Right lobe of liver (tissue), 4 donors: ENCODE measurements at regions not wholly inside any gene's neighbourhood (a gene's known extent, or its start where the extent isn't known, plus 50 kb on each side); places are given as distances from the start of the nearest gene placed in this dataset.

Source experiments
- POLR2A ChIP-seq: fragments of 450-650 bp; IDR thresholded peaks from one replicate; pipeline ENCODE4 v1.6.1; 2017; ENCODE audit warnings: antibody characterized with exemption, mild to moderate bottlenecking
- TF ChIP-seq, protein P1 (sequence below), 4 donors: fragments of 200-600 bp in 3 of 4; fragments of 450-650 bp in 1 of 4; IDR thresholded peaks; one replicate each; pipeline versions ENCODE4 v1.5.1 to v1.8.0; 2016 to 2022; ENCODE audit warnings: antibody characterized with exemption in 4 of 4, mild to moderate bottlenecking in 2 of 4
- donor health status: DM: no; HTN: no; CAD: no.
- donor health status: DM: no; HTN: no; CAD: no.
- donor health status: DM: no; HTN: yes; CAD: no.

DNA sequence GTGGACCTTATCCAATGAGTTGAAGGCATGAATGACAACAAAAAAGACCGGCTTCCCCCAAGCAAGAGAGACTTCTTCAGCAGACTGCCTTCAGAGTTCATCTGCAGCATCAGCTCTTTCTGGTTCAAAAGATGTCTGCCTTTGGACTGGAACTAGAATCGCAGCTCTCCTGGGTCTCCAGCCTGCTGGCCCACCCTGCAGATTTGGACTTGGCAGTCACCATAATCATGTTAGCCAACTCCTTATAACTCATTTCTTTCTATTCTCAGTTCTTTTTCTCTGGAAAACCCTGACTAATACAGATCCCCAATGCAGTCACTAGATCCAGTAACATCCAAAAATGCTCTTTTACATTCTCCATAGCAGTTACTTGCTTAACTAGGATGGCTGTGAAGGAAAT is 89.2 kb upstream of the MARK1 start:
- TF ChIP-seq, protein P1, sequence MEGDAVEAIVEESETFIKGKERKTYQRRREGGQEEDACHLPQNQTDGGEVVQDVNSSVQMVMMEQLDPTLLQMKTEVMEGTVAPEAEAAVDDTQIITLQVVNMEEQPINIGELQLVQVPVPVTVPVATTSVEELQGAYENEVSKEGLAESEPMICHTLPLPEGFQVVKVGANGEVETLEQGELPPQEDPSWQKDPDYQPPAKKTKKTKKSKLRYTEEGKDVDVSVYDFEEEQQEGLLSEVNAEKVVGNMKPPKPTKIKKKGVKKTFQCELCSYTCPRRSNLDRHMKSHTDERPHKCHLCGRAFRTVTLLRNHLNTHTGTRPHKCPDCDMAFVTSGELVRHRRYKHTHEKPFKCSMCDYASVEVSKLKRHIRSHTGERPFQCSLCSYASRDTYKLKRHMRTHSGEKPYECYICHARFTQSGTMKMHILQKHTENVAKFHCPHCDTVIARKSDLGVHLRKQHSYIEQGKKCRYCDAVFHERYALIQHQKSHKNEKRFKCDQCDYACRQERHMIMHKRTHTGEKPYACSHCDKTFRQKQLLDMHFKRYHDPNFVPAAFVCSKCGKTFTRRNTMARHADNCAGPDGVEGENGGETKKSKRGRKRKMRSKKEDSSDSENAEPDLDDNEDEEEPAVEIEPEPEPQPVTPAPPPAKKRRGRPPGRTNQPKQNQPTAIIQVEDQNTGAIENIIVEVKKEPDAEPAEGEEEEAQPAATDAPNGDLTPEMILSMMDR (IDR thresholded peaks at IDR 0.05) = no peak
- no peak for TF ChIP-seq POLR2A
